HEK293T (cell line): ENCODE measurements at regions not wholly inside any gene's neighbourhood (a gene's known extent, or its start where the extent isn't known, plus 50 kb on each side); places are given as distances from the start of the nearest gene placed in this dataset.
A peak's percentile ranks its signal among the peaks of the same experiment; 100 is the strongest.

Experiments used
- CTCF ChIA-PET: fragments of 350-600 bp; formaldehyde crosslinking; extraction: SDS; loops from one replicate; lab custom pipeline; 2021; ENCODE audit warnings: antibody characterized with exemption, inconsistent platforms; lab: Yijun Ruan, JAX
- POLR2A ChIA-PET: fragments of 350-600 bp; formaldehyde crosslinking; extraction: SDS; loops from one replicate; lab custom pipeline; 2020; ENCODE audit warnings: antibody characterized with exemption, inconsistent platforms; lab: Yijun Ruan, JAX
- DNase-seq: peaks from one replicate; pipeline ENCODE4 v3.0.0; 2012; ENCODE audit warnings: mixed read lengths; ENCODE audit errors: extremely low spot score
- ARNT ChIP-seq: fragments of 450-650 bp; IDR thresholded peaks from 2 replicates; pipeline ENCODE4 v1.6.1; 2017; ENCODE audit warnings: mild to moderate bottlenecking
- BHLHE40 ChIP-seq: fragments of 450-650 bp; IDR thresholded peaks from 2 replicates; pipeline ENCODE4 v1.6.1; 2016; ENCODE audit warnings: mild to moderate bottlenecking, moderate library complexity, borderline replicate concordance
- CTBP1 ChIP-seq: fragments of 450-650 bp; IDR thresholded peaks from 2 replicates; pipeline ENCODE4 v1.6.1; 2016; ENCODE audit warnings: borderline replicate concordance
- ELF4 ChIP-seq: fragments of 450-650 bp; IDR thresholded peaks from 2 replicates; pipeline ENCODE4 v1.6.1; 2017; ENCODE audit warnings: antibody characterized with exemption
- FOXA1 ChIP-seq: fragments of 450-650 bp; IDR thresholded peaks from 2 replicates; pipeline ENCODE4 v1.6.1; 2016; ENCODE audit warnings: mild to moderate bottlenecking
- FOXK2 ChIP-seq: fragments of 450-650 bp; IDR thresholded peaks from 2 replicates; pipeline ENCODE4 v1.6.1; 2016; ENCODE audit warnings: mild to moderate bottlenecking
- FOXM1 ChIP-seq: fragments of 450-650 bp; IDR thresholded peaks from 2 replicates; pipeline ENCODE4 v1.6.1; 2017; ENCODE audit warnings: mild to moderate bottlenecking, borderline replicate concordance
- HDGF ChIP-seq: fragments of 450-650 bp; IDR thresholded peaks from 2 replicates; pipeline ENCODE4 v1.6.1; 2017; ENCODE audit warnings: antibody characterized with exemption, borderline replicate concordance
- L3MBTL2 ChIP-seq: fragments of 450-650 bp; conservative IDR thresholded peaks from 2 replicates; pipeline ENCODE4 v1.6.1; 2016; ENCODE audit warnings: mild to moderate bottlenecking
- LEF1 ChIP-seq: fragments of 450-650 bp; IDR thresholded peaks from 2 replicates; pipeline ENCODE4 v1.6.1; 2017; ENCODE audit warnings: mild to moderate bottlenecking, borderline replicate concordance
- NFRKB ChIP-seq: fragments of 450-650 bp; IDR thresholded peaks from 2 replicates; pipeline ENCODE4 v1.6.1; 2016; ENCODE audit warnings: mild to moderate bottlenecking, moderate library complexity
- SP1 ChIP-seq: fragments of 450-650 bp; IDR thresholded peaks from 2 replicates; pipeline ENCODE4 v1.6.1; 2017
- SUZ12 ChIP-seq: fragments of 450-650 bp; IDR thresholded peaks from 2 replicates; pipeline ENCODE4 v1.6.1; 2016; ENCODE audit warnings: mild to moderate bottlenecking
- TARDBP ChIP-seq: fragments of 450-650 bp; IDR thresholded peaks from 2 replicates; pipeline ENCODE4 v1.6.1; 2016
- ZNF384 ChIP-seq: fragments of 450-650 bp; IDR thresholded peaks from 2 replicates; pipeline ENCODE4 v1.6.1; 2016
- TF ChIP-seq, protein P1 (sequence below): fragments of 450-650 bp; IDR thresholded peaks from 2 replicates; pipeline ENCODE4 v1.6.1; 2016

DNA sequence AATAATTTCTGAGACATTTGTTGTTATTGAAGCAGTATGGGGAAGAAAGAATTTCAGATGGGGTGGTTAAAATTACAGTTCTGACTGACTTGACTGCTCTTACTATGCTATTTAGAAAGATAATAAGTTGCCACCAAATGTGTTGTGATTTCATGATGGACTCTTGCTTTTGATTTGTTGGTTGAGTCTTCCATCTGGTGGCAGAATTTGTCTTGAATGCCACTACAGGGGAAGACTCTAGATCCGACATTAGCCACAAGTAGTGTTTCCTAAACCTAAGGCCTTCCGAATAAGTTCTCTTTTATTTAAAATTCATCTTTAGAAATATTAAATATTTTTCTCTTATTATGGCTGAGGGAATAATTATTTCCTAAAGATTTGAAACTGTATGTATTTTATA is 190.9 kb upstream of the ADGRL4 start:
- POLR2A ChIA-PET, result no interaction called here
- peak; percentile 19 for DNase-seq
- CTCF ChIA-PET, result interaction anchor here (1.5 kb wide), 1 partner anchor 357 kb away, joined by 4 read pairs; no protein-coding TSS in a partner anchor
- TF ChIP-seq HDGF, result no peak
- TF ChIP-seq ARNT, result no peak
- no peak for TF ChIP-seq ZNF384
- TF ChIP-seq, protein P1, sequence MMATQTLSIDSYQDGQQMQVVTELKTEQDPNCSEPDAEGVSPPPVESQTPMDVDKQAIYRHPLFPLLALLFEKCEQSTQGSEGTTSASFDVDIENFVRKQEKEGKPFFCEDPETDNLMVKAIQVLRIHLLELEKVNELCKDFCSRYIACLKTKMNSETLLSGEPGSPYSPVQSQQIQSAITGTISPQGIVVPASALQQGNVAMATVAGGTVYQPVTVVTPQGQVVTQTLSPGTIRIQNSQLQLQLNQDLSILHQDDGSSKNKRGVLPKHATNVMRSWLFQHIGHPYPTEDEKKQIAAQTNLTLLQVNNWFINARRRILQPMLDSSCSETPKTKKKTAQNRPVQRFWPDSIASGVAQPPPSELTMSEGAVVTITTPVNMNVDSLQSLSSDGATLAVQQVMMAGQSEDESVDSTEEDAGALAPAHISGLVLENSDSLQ, result no peak
- no peak for TF ChIP-seq BHLHE40
- TF ChIP-seq ELF4, result no peak
- no peak for TF ChIP-seq FOXK2
- no peak for TF ChIP-seq SP1
- TF ChIP-seq TARDBP, result no peak
- no peak for TF ChIP-seq LEF1
- TF ChIP-seq NFRKB, result no peak
- no peak for TF ChIP-seq CTBP1
- TF ChIP-seq SUZ12, result no peak
- TF ChIP-seq FOXA1, result no peak
- no peak for TF ChIP-seq FOXM1
- TF ChIP-seq L3MBTL2, result no peak

DNA sequence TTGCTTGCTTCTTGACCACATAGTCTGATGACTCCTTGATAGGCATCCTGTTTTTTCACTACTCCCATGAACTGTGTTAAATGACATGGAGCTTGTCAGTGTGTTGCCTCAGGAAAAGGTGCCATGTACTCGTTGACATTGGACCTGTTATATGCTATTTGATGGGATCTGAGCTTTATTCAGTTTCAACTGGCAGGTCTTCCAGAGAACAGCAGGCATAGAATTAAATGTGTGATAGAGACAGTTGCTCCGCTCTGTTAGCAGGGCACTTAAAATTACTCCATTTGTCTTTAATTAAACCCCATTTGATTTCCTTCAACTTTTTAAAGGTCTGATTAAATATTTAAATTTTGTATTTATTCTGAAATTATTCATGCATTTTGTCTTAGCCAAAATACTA is 189.7 kb upstream of the ADGRL4 start:
- no peak for DNase-seq
- ChIA-PET POLR2A (no interaction called here), CTCF (no interaction called here)
- TF ChIP-seq TARDBP, result no peak
- no peak for TF ChIP-seq FOXM1
- no peak for TF ChIP-seq SUZ12
- no peak for TF ChIP-seq BHLHE40
- TF ChIP-seq NFRKB, result no peak
- no peak for TF ChIP-seq ARNT
- TF ChIP-seq CTBP1, result no peak
- no peak for TF ChIP-seq ELF4
- TF ChIP-seq HDGF, result no peak
- TF ChIP-seq, protein P1, result no peak
- no peak for TF ChIP-seq FOXA1
- TF ChIP-seq L3MBTL2, result no peak
- TF ChIP-seq FOXK2, result no peak
- no peak for TF ChIP-seq LEF1
- TF ChIP-seq SP1, result no peak
- TF ChIP-seq ZNF384, result no peak

GRCh38 chr1:79193211-79194079 is 186.9 kb upstream of the ADGRL4 start:
- DNase-seq, result no peak
- no peak for TF ChIP-seq HDGF
- TF ChIP-seq ARNT, result no peak
- TF ChIP-seq BHLHE40, result no peak
- TF ChIP-seq FOXK2, result no peak
- TF ChIP-seq FOXM1, result no peak
- TF ChIP-seq, protein P1, result no peak
- no peak for TF ChIP-seq L3MBTL2
- TF ChIP-seq NFRKB, result no peak
- TF ChIP-seq CTBP1, result no peak
- TF ChIP-seq ELF4, result no peak
- no peak for TF ChIP-seq SP1
- POLR2A ChIA-PET, result no interaction called here

DNA sequence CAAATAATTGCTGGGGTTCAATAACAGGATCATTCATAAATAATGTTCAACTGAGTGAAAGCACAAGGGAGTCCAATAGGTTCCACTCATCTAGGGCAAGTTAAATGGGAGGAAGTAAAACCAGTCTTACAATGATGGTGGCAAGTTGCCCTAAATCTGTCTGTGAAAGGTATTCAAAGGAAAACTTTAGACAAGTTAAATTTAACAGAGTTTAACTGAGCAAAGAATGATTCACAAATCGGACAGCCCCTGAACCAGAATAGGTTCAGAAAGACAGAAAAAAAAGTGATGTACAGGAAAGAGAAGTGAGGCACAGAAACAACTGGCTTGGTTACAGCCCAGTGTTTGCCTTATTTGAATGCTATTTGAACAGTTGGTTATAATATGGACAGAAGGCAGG is 183.5 kb upstream of the ADGRL4 start:
- ChIA-PET POLR2A (no interaction called here), CTCF (no interaction called here)
- TF ChIP-seq TARDBP, result no peak
- TF ChIP-seq FOXM1, result no peak
- TF ChIP-seq ARNT, result no peak
- no peak for TF ChIP-seq SUZ12
- TF ChIP-seq NFRKB, result no peak
- no peak for TF ChIP-seq ELF4
- no peak for TF ChIP-seq FOXA1
- no peak for TF ChIP-seq BHLHE40
- TF ChIP-seq ZNF384, result no peak
- TF ChIP-seq LEF1, result no peak
- DNase-seq, result no peak

More at GRCh38 chr1:79193211-79194079, 186.9 kb upstream of the ADGRL4 start:
- CTCF ChIA-PET, result no interaction called here

DNA sequence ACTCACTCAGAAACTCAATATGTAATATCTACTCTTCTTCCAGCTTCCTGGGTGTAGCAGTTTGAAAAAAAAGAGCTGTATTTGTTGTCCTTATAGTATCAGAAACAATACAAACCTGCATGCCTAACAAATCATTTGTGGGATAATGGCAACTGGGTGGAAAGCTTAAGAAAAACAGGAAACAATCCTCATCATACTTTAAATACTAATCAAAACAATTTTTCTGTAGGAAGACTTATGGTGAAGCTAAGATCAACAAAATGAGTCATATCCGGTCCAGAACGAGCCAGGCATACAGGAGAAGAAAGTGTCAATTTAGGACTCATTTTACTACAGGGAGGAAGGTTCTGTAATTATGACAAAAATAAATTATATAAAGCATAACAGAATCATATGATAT is 181.8 kb upstream of the ADGRL4 start:
- ChIA-PET POLR2A (no interaction called here), CTCF (interaction anchor here (0.7 kb wide), 1 partner anchor 349 kb away, joined by 4 read pairs; no protein-coding TSS in a partner anchor)
- TF ChIP-seq, protein P1, result no peak
- TF ChIP-seq SUZ12, result no peak
- TF ChIP-seq FOXM1, result no peak
- no peak for TF ChIP-seq ZNF384
- no peak for TF ChIP-seq FOXA1
- no peak for TF ChIP-seq HDGF
- no peak for TF ChIP-seq LEF1
- no peak for TF ChIP-seq SP1
- no peak for DNase-seq
